ENCODE measurements at regions not wholly inside any gene's neighbourhood (a gene's known extent, or its start where the extent isn't known, plus 50 kb on each side); places are given as distances from the start of the nearest gene placed in this dataset.

- ATAC-seq (peak; percentile 99), DNase-seq (peak; percentile 88)
- intact Hi-C loops (cut with DNase I): no loop called here
- Histone ChIP-seq H3K4me3 (peak overlapping the region; percentile 29), H3K27me3 (no peaks in the 10 kb centered on the region), H3K9me3 (no peaks in the 10 kb centered on the region), H3K4me1 (peaks cover 5% of the 10 kb centered on the region), H3K36me3 (no peaks in the 10 kb centered on the region), H3K27ac (no peak overlapping the region)
- TF ChIP-seq CTCF (IDR thresholded peaks at IDR 0.05): peak; percentile 94
These were observed 286.7 kb upstream of the VRK2 start for GRCh38 chr2:57759822-57760300.

GRCh38 chr2:57760381-57760801 is 286.2 kb upstream of the VRK2 start:
- ATAC-seq: no peak
- Histone ChIP-seq H3K9me3 (no peaks in the 10 kb centered on the region), H3K27ac (no peak overlapping the region), H3K27me3 (no peaks in the 10 kb centered on the region), H3K36me3 (no peaks in the 10 kb centered on the region), H3K4me1 (peaks cover 5% of the 10 kb centered on the region), H3K4me3 (no peak overlapping the region)
- intact Hi-C loops (cut with DNase I): no loop called here
- no peak for DNase-seq
- TF ChIP-seq CTCF (IDR thresholded peaks at IDR 0.05): no peak

GRCh38 chr2:57776916-57777315 is 269.7 kb upstream of the VRK2 start:
- TF ChIP-seq CTCF (IDR thresholded peaks at IDR 0.05): no peak
- Histone ChIP-seq H3K36me3 (no peaks in the 10 kb centered on the region), H3K27me3 (no peaks in the 10 kb centered on the region), H3K9me3 (no peaks in the 10 kb centered on the region), H3K27ac (no peak overlapping the region), H3K4me1 (no peaks in the 10 kb centered on the region), H3K4me3 (no peak overlapping the region)
- intact Hi-C loops (cut with DNase I): no loop called here
- DNase-seq (no peak), ATAC-seq (no peak)

- H3K27ac ChIP-seq: no peak overlapping the region
- DNase-seq: no peak
- H3K27me3 ChIP-seq: no peaks in the 10 kb centered on the region
- no peak for ATAC-seq
- intact Hi-C loops (cut with DNase I): no loop called here
- no peak for TF ChIP-seq CTCF (IDR thresholded peaks at IDR 0.05)
- no peaks in the 10 kb centered on the region for H3K4me1 ChIP-seq
- no peaks in the 10 kb centered on the region for H3K9me3 ChIP-seq
- H3K4me3 ChIP-seq: no peak overlapping the region
- no peaks in the 10 kb centered on the region for H3K36me3 ChIP-seq
These were observed 264.0 kb upstream of the VRK2 start for GRCh38 chr2:57782587-57782986.

GRCh38 chr2:57793310-57793709 is 253.3 kb upstream of the VRK2 start:
- Histone ChIP-seq H3K36me3 (no peaks in the 10 kb centered on the region), H3K27ac (no peak overlapping the region), H3K4me1 (no peaks in the 10 kb centered on the region), H3K27me3 (no peaks in the 10 kb centered on the region), H3K4me3 (no peak overlapping the region), H3K9me3 (no peaks in the 10 kb centered on the region)
- TF ChIP-seq CTCF (IDR thresholded peaks at IDR 0.05): no peak
- DNase-seq: no peak
- no peak for ATAC-seq
- intact Hi-C loops (cut with DNase I): no loop called here

- H3K4me1 ChIP-seq: no peaks in the 10 kb centered on the region
- TF ChIP-seq CTCF (IDR thresholded peaks at IDR 0.05): no peak
- no peaks in the 10 kb centered on the region for H3K9me3 ChIP-seq
- no peaks in the 10 kb centered on the region for H3K27me3 ChIP-seq
- no peak for DNase-seq
- ATAC-seq: no peak
- no peaks in the 10 kb centered on the region for H3K36me3 ChIP-seq
- no peak overlapping the region for H3K27ac ChIP-seq
- intact Hi-C loops (cut with DNase I): no loop called here
- H3K4me3 ChIP-seq: no peak overlapping the region
These were observed 250.1 kb upstream of the VRK2 start for GRCh38 chr2:57796527-57796926.
